GM18858 (cell line): ENCODE measurements at regions not wholly inside any gene's neighbourhood (a gene's known extent, or its start where the extent isn't known, plus 50 kb on each side); places are given as distances from the start of the nearest gene placed in this dataset.

ENCODE experiments used
- ATAC-seq: cut with Tn5 transposase; IDR thresholded peaks from one replicate; pipeline ENCODE4 v1.9.1; 2021; ENCODE audit not compliant: unreplicated experiment

GRCh38 chr2:144894612-144895599 lies 375.0 kb upstream of the ZEB2 start:
- ATAC-seq: no peak

DNA sequence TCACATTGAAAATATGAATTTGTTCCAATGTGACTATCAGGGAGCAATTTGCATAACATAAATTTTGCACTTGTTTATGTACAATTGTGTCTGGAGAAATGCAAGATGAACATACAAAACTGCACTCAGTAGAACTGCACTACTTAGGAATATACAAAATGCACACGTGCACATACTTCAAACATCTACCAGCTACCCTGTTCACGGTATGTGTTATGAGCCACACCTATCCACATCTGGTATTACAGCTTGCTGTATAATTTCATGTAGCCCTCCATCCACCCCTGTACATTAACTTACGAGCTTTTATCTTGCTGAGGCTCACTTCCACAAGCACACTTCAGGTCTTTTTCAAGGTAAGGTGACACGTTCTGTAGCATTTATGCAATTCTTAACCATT lies 373.5 kb upstream of the ZEB2 start:
- ATAC-seq: no peak

- peak; percentile 45 for ATAC-seq
These were observed 370.9 kb upstream of the ZEB2 start for GRCh38 chr2:144890828-144891227.

DNA sequence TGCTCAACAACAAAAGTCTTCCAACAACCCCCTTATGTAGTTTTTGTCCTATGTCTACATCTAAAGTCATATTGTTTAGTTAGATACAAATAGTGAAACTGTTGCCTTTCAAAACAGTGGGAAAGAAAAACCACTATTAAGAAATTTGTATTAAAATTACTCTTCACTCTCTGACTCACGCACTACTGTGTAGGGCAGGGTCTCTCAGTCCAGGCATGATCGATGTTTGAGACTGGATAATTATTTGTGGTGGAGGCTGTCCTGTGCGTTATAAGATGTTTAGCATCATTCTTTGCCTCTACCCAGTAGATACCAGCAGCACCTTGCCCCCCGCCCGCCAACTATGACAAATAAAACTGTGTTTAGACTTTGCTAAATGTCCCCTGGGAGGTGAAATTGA lies 369.4 kb upstream of the ZEB2 start:
- no peak for ATAC-seq

DNA sequence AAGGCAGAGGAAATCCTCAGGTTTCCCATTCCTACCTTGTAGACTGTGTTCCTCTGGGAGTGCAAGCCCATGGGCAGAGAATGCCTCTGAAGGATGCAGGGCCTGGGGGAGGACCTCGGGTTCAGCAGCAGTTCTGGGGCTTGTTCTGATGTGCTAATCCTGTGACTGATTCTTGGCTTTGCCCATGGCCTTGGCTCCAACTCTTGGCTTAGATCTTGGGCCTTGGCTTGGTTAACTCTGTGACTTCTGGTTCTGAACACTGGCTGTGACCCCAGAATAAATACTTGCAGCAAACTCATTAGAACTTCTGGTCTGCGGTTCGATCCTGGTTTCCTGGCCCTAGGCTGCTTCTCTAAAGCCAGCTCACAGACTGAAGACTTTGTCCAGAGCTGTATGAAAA lies 366.9 kb upstream of the ZEB2 start:
- no peak for ATAC-seq

- ATAC-seq: no peak
These were observed 358.0 kb upstream of the ZEB2 start for GRCh38 chr2:144877893-144878292.

DNA sequence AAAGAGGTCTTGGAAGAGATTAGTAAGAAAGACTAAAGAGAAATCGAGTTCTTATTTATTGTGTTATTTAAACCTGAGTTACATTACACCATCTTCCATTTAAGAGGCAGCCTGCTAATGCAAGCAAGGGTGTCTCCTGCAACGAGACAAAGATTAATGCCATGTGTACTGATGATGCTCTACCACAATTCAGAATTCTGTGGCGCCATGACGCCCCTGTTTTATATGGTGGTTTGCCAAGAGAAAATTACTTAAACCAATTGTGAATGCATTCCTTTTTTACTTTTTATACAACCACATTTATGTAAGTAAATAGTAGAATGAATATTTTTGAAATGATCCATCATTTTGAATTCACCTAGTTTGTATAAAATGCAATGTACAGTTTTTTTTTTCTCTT lies 356.1 kb upstream of the ZEB2 start:
- ATAC-seq: no peak

DNA sequence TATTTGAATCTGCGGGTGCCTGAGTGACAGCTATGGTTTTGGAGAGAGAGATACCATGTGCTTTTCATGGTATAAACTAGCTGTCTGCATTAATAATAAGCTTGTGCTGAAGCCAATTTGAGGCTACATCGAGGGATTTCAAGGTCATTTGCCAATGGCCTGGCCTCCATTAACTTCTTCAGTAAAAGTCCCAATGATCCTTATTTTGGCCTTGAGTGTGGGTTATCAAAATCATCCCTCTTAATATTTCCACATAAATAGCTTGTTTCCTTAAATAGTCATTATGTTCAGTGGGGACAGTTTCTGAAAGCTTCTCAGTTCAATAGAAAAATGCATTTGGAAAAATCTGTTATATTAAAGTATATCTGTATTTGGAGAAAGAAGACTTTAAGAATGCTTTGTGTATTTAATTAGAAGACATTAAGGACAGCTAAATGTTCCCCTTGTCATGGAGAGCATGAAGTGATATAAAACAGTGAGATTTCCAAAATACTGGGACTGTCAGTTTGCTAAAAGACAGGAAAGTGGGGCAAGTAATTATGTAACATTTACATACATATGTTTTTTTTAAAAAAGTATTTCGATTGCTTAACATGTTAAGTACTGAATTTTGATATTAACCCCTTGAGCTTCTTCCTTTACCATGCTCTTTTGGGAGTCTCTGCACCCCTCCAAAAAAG lies 355.5 kb upstream of the ZEB2 start:
- no peak for ATAC-seq

GRCh38 chr2:144865670-144866069 lies 345.8 kb upstream of the ZEB2 start:
- ATAC-seq: no peak

DNA sequence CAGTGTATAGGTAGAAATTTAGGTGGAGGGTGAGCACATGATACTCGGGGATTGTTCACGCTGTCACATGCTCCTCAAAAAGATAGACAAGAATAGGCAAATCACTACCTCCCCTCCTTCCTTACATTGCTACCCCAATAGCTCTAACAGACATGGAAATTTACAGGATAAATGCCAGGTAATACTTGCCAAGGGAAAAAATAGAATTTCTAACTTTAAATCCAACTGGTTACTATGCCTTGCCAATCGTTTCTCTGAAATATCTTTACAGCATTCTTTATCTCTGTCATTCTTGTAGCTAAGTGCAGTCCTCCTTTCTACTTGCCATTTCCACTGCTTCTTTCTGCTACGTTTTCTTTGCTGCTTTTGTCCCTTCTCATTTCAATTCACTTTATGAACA lies 339.8 kb upstream of the ZEB2 start:
- no peak for ATAC-seq

- no peak for ATAC-seq
These were observed 338.3 kb upstream of the ZEB2 start for GRCh38 chr2:144858211-144858610.

- no peak for ATAC-seq
These were observed 334.7 kb upstream of the ZEB2 start for GRCh38 chr2:144854596-144854995.

DNA sequence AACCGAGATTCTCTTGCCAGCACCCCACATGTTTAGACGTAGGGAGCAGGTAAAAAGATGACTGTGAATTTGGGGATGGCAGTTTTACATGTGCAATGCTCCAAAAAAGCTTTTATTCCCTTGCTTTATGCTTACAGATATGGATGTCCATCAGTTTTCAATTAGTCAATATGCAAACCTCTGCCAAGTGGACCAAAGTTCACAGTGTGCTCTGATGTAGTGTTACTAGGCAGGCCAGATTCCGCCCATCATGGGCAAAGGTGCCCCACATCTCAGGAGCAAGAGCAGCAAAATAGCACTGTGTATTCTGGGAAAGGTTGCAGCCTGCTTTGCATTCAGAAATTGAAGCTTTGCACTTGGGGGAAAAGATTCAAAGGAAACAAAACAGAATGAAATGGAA lies 329.7 kb upstream of the ZEB2 start:
- no peak for ATAC-seq

GRCh38 chr2:144848423-144848822 lies 328.5 kb upstream of the ZEB2 start:
- no peak for ATAC-seq

DNA sequence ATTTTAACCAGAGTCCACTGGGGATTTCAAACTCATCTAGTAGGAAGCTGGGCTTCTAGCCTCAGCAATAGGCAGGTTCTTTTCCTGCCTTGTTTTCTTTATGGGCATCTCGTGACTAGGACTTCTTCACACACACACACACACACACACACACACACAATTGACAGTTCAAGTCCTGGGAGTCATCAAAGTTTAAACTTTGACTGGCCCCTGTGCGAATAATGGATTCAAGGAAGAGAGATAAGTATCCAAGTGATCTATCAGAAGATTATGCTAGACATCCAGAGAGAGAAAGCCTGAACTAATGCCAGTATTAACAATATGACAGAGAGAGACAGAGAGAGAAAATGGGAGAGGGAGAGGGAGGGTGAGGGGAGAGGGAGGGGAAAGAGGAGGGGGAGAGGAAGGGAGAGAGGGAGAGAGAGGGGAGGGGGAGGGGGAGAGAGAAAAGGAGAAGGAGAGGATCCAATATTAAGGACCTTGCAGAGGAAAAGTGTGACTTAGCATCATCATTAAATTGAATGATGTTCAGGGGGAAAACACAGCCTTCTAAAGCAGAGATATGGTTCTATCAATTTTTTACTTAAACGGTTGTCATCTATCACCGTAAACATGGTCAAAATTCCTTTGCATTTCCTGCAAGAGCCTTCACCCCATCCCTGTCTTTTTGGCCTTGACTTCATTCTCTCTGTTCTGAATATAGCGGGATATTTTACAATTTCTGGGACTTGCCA lies 327.6 kb upstream of the ZEB2 start:
- no peak for ATAC-seq

- no peak for ATAC-seq
These were observed 316.9 kb upstream of the ZEB2 start for GRCh38 chr2:144836635-144837350.

DNA sequence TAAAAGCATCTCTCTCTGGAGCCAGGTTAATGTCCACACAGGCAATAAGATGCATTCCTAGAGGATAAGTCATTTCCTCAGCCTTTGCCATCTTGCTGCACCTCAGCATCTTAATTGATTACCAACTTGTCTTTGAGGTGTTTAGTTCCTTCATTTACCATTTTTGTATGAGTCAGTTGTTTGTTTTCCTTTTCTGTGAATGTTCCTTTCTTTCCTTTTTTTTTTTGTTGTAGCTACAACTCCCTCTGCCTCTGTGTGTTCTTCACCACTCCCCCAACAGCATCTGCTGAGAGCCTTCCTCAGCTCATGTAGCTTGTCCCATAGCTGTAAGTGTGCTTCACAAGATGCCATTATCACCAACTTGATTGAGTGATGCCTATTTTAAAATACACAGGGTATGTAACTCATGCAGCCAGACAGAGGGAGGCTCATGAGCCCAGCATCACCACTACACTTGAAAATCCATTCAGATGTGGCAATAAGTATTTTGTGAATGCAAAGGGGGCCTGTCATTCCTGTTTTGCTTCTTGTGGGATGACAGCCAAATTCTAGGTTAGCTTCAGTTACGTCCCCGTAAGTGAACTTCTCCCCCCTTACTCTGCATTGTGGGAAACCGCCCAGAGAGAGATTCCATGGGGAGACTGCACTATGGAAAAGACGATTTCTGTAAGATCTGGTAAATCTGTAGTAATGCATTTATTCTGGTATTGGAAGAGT lies 315.9 kb upstream of the ZEB2 start:
- ATAC-seq: no peak

DNA sequence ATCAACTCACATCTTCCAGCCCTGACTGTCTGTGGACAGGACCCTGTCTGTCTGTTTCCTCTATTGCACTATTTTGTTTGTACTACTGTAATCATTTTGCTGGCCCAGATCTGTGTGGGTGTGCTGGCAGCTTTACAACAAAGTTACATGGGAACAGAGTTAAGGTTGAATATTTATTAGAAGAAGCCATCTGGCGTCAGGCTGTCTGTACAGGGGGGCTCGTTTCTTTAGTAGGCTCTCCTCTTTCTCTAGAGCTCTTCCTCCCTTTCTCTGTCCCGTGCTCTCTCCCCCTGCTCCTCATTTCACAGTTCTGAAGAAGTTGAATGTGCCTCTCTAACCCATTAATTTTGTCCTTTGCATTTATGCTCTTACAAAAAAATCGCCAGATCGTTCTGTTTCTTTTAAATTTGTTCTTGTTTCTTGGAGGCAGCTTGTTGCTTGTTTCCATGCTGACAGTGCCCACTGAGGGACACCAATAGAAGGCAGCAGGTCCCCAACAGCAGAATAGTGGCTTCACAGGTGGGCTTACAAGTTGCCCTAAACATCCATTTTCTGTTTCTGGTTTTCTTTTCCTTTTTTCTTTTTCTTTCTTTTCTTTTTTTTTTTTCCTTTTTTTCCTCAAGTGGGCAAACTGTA lies 315.2 kb upstream of the ZEB2 start:
- no peak for ATAC-seq

- ATAC-seq: no peak
These were observed 314.4 kb upstream of the ZEB2 start for GRCh38 chr2:144834363-144834762.

DNA sequence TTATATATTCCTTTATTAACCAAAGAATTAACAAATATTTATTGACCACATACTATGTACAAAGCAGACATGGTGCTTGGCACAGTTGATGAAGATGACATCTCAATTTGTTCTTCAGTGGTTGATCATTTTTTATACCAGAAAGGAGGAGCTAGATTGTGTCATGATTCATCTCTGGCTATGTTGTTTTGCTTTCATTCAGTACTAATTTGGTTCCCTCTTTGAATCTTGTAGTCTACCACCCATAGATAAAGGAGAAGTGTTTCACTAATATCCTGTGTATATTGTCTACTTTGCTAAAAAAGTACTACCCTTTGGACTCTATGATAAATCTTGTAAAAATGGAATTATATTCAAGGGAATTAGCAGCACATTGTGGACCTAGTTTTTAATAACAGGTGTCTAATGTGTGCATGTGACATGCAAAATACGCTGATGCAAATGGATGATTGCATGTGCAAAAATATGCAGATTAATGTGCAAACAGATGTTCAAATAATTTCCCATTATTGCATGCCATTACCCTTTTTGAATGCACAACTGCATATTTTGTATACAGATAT lies 313.2 kb upstream of the ZEB2 start:
- no peak for ATAC-seq
